ENCODE measurements at regions not wholly inside any gene's neighbourhood (a gene's known extent, or its start where the extent isn't known, plus 50 kb on each side); places are given as distances from the start of the nearest gene placed in this dataset.

DNA sequence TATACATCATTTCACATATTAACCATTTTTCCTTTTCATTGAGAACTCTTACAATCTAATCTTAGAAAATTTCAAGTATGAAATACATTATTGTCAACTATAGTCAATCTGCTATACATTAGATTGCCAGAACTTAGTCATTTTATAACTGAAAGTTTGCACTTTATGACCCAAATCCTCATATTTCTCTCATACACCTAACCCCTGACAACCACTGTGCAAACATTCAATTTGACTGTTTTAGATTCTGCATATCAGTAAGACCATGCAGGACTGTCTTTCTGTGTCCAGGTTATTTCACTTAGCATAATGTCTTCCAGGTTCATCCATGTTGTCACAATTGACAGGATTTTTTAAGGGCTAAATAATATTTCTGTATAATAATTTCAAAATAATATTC lies 1299.0 kb upstream of the B3GALT2 start:
- Histone ChIP-seq H3K4me2 (ENCODE audit: low read length) (no peak overlapping the region), H3K36me3 (ENCODE audit: insufficient read depth, low read length) (no peaks in the 10 kb centered on the region), H3K27ac (ENCODE audit: low read depth, low read length, poor library complexity, severe bottlenecking) (no peak overlapping the region), H3K9me3 (ENCODE audit: low read length) (no peaks in the 10 kb centered on the region), H3K4me3 (ENCODE audit: low read depth, low read length, poor library complexity, severe bottlenecking) (no peak overlapping the region), H2AFZ (ENCODE audit: low read length) (no peak overlapping the region), H3K9me2 (ENCODE audit: insufficient read depth, low read length) (no peaks in the 10 kb centered on the region), H3K79me2 (ENCODE audit: insufficient read depth, low read depth, low read length) (no peaks in the 10 kb centered on the region), H4K20me1 (ENCODE audit: insufficient read depth, low read length) (no peaks in the 10 kb centered on the region), H3K4me1 (ENCODE audit: insufficient read depth, low read length, poor library complexity, severe bottlenecking) (no peaks in the 10 kb centered on the region)
- ChIA-PET POLR2A (no interaction called here), CTCF (ENCODE audit: unreplicated experiment) (no interaction called here)
- DNase-seq (ENCODE audit: low spot score) = no peak
- TF ChIP-seq CTCF (conservative IDR thresholded peaks at IDR 0.05; ENCODE audit: low read length) (no peak), EZH2phosphoT487 (IDR thresholded peaks at IDR 0.05; ENCODE audit: borderline replicate concordance, low read depth, low read length) (no peak)
- intact Hi-C loops (cut with micrococcal nuclease; ENCODE audit: unreplicated experiment) = no loop called here
- no TSS peak for BruUV-seq (replicated peaks)

GRCh38 chr1:194478731-194479130 lies 1292.3 kb upstream of the B3GALT2 start:
- DNase-seq (ENCODE audit: low spot score) = no peak
- Histone ChIP-seq H3K9me3 (ENCODE audit: low read length) (no peaks in the 10 kb centered on the region), H3K4me1 (ENCODE audit: insufficient read depth, low read length, poor library complexity, severe bottlenecking) (no peaks in the 10 kb centered on the region), H3K9me2 (ENCODE audit: insufficient read depth, low read length) (no peaks in the 10 kb centered on the region), H3K27ac (ENCODE audit: low read depth, low read length, poor library complexity, severe bottlenecking) (no peak overlapping the region), H3K36me3 (ENCODE audit: insufficient read depth, low read length) (no peaks in the 10 kb centered on the region), H3K4me3 (ENCODE audit: low read depth, low read length, poor library complexity, severe bottlenecking) (no peak overlapping the region), H3K4me2 (ENCODE audit: low read length) (no peak overlapping the region), H3K79me2 (ENCODE audit: insufficient read depth, low read depth, low read length) (no peaks in the 10 kb centered on the region), H2AFZ (ENCODE audit: low read length) (no peak overlapping the region), H4K20me1 (ENCODE audit: insufficient read depth, low read length) (no peaks in the 10 kb centered on the region)
- ChIA-PET POLR2A (interaction anchor here (0.5 to 1.0 kb wide), 3 partner anchors 9 to 1267 kb away, joined by 3 to 5 read pairs (median 5); no protein-coding TSS in a partner anchor), CTCF (ENCODE audit: unreplicated experiment) (no interaction called here)
- intact Hi-C loops (cut with micrococcal nuclease; ENCODE audit: unreplicated experiment) = no loop called here
- TF ChIP-seq CTCF (conservative IDR thresholded peaks at IDR 0.05; ENCODE audit: low read length) (no peak), EZH2phosphoT487 (IDR thresholded peaks at IDR 0.05; ENCODE audit: borderline replicate concordance, low read depth, low read length) (no peak)
- BruUV-seq (replicated peaks) = no TSS peak

DNA sequence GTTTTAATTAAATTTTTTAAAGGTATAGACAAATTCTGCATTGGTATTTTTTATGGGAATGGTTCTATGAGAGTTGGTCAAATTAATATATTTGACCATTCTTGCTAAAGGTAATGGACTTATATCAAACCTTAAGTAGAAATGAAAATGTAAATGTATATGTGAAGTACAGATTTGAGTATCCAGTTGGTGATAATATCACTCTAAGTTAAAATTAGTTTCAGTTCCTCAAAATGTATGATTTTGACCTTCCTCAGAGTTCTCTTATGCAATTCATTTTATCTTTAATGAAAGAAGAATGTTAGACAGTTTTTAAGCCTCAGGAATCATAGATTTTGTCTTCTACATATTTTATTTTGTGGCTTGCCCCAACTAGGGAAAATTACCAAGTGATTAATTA lies 1291.5 kb upstream of the B3GALT2 start:
- no peaks in the 10 kb centered on the region for H3K4me1 ChIP-seq (ENCODE audit: insufficient read depth, low read length, poor library complexity, severe bottlenecking)
- no peak overlapping the region for H3K27ac ChIP-seq (ENCODE audit: low read depth, low read length, poor library complexity, severe bottlenecking)
- H3K9me2 ChIP-seq (ENCODE audit: insufficient read depth, low read length) = no peaks in the 10 kb centered on the region
- no peak for DNase-seq (ENCODE audit: low spot score)
- H3K4me3 ChIP-seq (ENCODE audit: low read depth, low read length, poor library complexity, severe bottlenecking) = no peak overlapping the region
- H2AFZ ChIP-seq (ENCODE audit: low read length) = no peak overlapping the region
- no peak overlapping the region for H3K4me2 ChIP-seq (ENCODE audit: low read length)
- ChIA-PET CTCF (ENCODE audit: unreplicated experiment) (no interaction called here), POLR2A (interaction anchor here (1.4 kb wide), 1 partner anchor 15 kb away, joined by 3 read pairs; no protein-coding TSS in a partner anchor)
- H3K36me3 ChIP-seq (ENCODE audit: insufficient read depth, low read length) = no peaks in the 10 kb centered on the region
- intact Hi-C loops (cut with micrococcal nuclease; ENCODE audit: unreplicated experiment) = no loop called here
- H3K79me2 ChIP-seq (ENCODE audit: insufficient read depth, low read depth, low read length) = no peaks in the 10 kb centered on the region
- H4K20me1 ChIP-seq (ENCODE audit: insufficient read depth, low read length) = no peaks in the 10 kb centered on the region
- TF ChIP-seq EZH2phosphoT487 (IDR thresholded peaks at IDR 0.05; ENCODE audit: borderline replicate concordance, low read depth, low read length) (no peak), CTCF (conservative IDR thresholded peaks at IDR 0.05; ENCODE audit: low read length) (no peak)
- BruUV-seq (replicated peaks) = no TSS peak
- no peaks in the 10 kb centered on the region for H3K9me3 ChIP-seq (ENCODE audit: low read length)
